HepG2 (cell line): ENCODE measurements at regions not wholly inside any gene's neighbourhood (a gene's known extent, or its start where the extent isn't known, plus 50 kb on each side); places are given as distances from the start of the nearest gene placed in this dataset.

Source experiments
- ATAC-seq: fragments of 200-7000 bp; cut with Tn5 transposase; 3 replicates; pipeline ENCODE4 v1.9.1; 2020; ENCODE audit warnings: mild to moderate bottlenecking, moderate library complexity
- BruUV-seq: library from RNA; stranded (reverse); fragments of 400-500 nt; replicated peaks from 2 replicates; lab custom pipeline; 2021; lab: Mats Ljungman, UMichigan
- CTCF ChIA-PET: fragments of 300-600 bp; formaldehyde crosslinking; extraction: SDS; loops from one replicate; lab custom pipeline; 2021; ENCODE audit warnings: low total read pairs, inconsistent platforms, low intra/inter-chr PET ratio; lab: Yijun Ruan, JAX
- POLR2A ChIA-PET: fragments of 350-600 bp; sonication (Branson Sonifier 250); formaldehyde crosslinking; loops from one replicate; lab custom pipeline; 2020; ENCODE audit warnings: antibody characterized with exemption, inconsistent platforms; lab: Yijun Ruan, JAX
- DNase-seq: peaks from one replicate; pipeline ENCODE4 v3.0.0-alpha.2; 2015; ENCODE audit warnings: low spot score
- FAIRE-seq: peaks from 3 replicates; lab custom pipeline; 2011; peaks lifted over from hg19 to GRCh38; lab: Jason Lieb, UNC
- H2AFZ ChIP-seq: one replicate; pipeline ENCODE4 v1.6.1; 2011; ENCODE audit warnings: low read length, inconsistent platforms
- H3K27ac ChIP-seq: fragments of 300-600 bp; 3 replicates; pipeline ENCODE4 v1.8.0; 2011; ENCODE audit warnings: mixed run types, mild to moderate bottlenecking, mixed read lengths, low read length, inconsistent platforms; ENCODE audit not compliant: insufficient read depth; ENCODE audit errors: extremely low read length
- H3K27me3 ChIP-seq, 2 experiments: fragments of 200-600 bp in 1 of 2; 2 replicates in 1 of 2; 3 replicates in 1 of 2; pipeline versions ENCODE4 v1.6.0 to v1.8.0; 2011; ENCODE audit warnings: low read length in 2 of 2, mild to moderate bottlenecking in 2 of 2, moderate library complexity in 2 of 2, inconsistent platforms in 1 of 2; ENCODE audit not compliant: insufficient read depth in 2 of 2, control insufficient read depth in 1 of 2
- H3K36me3 ChIP-seq, 2 experiments: fragments of 200-600 bp in 1 of 2; replicated peaks in 1 of 2; 2 replicates in 1 of 2; 3 replicates in 1 of 2; pipeline versions ENCODE4 v1.5.1 to v1.8.0; 2011; ENCODE audit warnings: low read length in 2 of 2, inconsistent platforms in 1 of 2; ENCODE audit not compliant: insufficient read depth in 2 of 2, control insufficient read depth in 1 of 2
- H3K4me1 ChIP-seq: 2 replicates; pipeline ENCODE4 v1.5.1; 2012; ENCODE audit warnings: low read length, inconsistent platforms; ENCODE audit not compliant: insufficient read depth
- H3K4me2 ChIP-seq: 2 replicates; pipeline ENCODE4 v1.6.0; 2011; ENCODE audit warnings: low read depth, low read length, inconsistent platforms
- H3K4me3 ChIP-seq, 3 experiments: fragments of 200-600 bp in 1 of 3; sonication (generic), shearing (Covaris generic) in 1 of 3; replicated peaks in 1 of 3; 2 replicates each; pipeline ENCODE4 v1.5.1; 2011 to 2016; ENCODE audit warnings: low read length in 3 of 3, inconsistent platforms in 2 of 3, low read depth in 2 of 3, mild to moderate bottlenecking in 2 of 3, control low read depth in 1 of 3, mixed read lengths in 1 of 3; ENCODE audit not compliant: insufficient read depth in 1 of 3
- H3K79me2 ChIP-seq: one replicate; pipeline ENCODE4 v1.6.1; 2011; ENCODE audit warnings: low read length, inconsistent platforms; ENCODE audit not compliant: insufficient read depth
- H3K9ac ChIP-seq: 2 replicates; pipeline ENCODE4 v1.6.0; 2011; ENCODE audit warnings: mild to moderate bottlenecking, low read depth, low read length, inconsistent platforms; ENCODE audit not compliant: insufficient read depth
- H3K9me3 ChIP-seq: 2 replicates; pipeline ENCODE4 v1.5.1; 2012; ENCODE audit warnings: mild to moderate bottlenecking, low read length
- H4K20me1 ChIP-seq: 2 replicates; pipeline ENCODE4 v1.6.0; 2011; ENCODE audit warnings: inconsistent platforms, mild to moderate bottlenecking, low read length, moderate library complexity; ENCODE audit not compliant: insufficient read depth
- ELK4 ChIP-seq: sonication (generic); formaldehyde crosslinking; IDR thresholded peaks from 2 replicates; pipeline ENCODE4 v1.9.0; 2021; ENCODE audit warnings: missing genetic modification reagents, borderline replicate concordance
- GZF1 ChIP-seq: sonication (generic); formaldehyde crosslinking; IDR thresholded peaks from 2 replicates; pipeline ENCODE4 v1.5.1; 2020; ENCODE audit warnings: mild to moderate bottlenecking, missing genetic modification reagents
- RXRB ChIP-seq: IDR thresholded peaks from 2 replicates; pipeline ENCODE4 v1.6.1; 2016; ENCODE audit warnings: borderline replicate concordance, missing genetic modification reagents, missing compliant biosample characterization
- TMF1 ChIP-seq: sonication (generic); formaldehyde crosslinking; IDR thresholded peaks from 2 replicates; pipeline ENCODE4 v1.8.1; 2022; ENCODE audit warnings: low read depth, missing genetic modification reagents
- ZMYM3 ChIP-seq: sonication (generic); formaldehyde crosslinking; IDR thresholded peaks from 2 replicates; pipeline ENCODE4 v1.5.1; 2020; ENCODE audit warnings: mild to moderate bottlenecking, missing genetic modification reagents
- WGBS: methylation state at CpG from one replicate; pipeline ENCODE4 v1.1.6; 2017; ENCODE audit warnings: low lambda C conversion rate; 5-methylcytosine and 5-hydroxymethylcytosine counted together
- in situ Hi-C: cut with HindIII; loops from 2 replicates; pipeline ENCODE4 v1.10.0; 2017; ENCODE audit warnings: low pct_unique_long_range_greater_than_20kb; ENCODE audit not compliant: extremely low pct_ligation_motif_present
- intact Hi-C: fragments of 100-400 bp; cut with micrococcal nuclease; formaldehyde crosslinking; loops from one replicate; pipeline ENCODE4 v1.10.0; 2022; ENCODE audit not compliant: unreplicated experiment

GRCh38 chr11:95577716-95578460 is 211.7 kb downstream of the FAM76B start (continued):
- TF ChIP-seq GZF1 (no peak), TMF1 (CRISPR knock-in tag) (no peak)
- TF ChIP-seq, all 625 proteins: peak for 0

- Histone ChIP-seq H3K36me3 (no peaks in the 10 kb centered on the region), H3K27ac (no peak overlapping the region), H3K27me3 (no peaks in the 10 kb centered on the region), H2AFZ (no peak overlapping the region), H3K9me3 (no peaks in the 10 kb centered on the region), H3K4me2 (no peak overlapping the region), H3K4me3 (no peak overlapping the region), H4K20me1 (no peaks in the 10 kb centered on the region), H3K79me2 (no peaks in the 10 kb centered on the region), H3K4me1 (no peaks in the 10 kb centered on the region), H3K9ac (no peak overlapping the region)
- ChIA-PET CTCF (no interaction called here), POLR2A (no interaction called here)
- ATAC-seq = no peak
- intact Hi-C loops = loop anchor here (10.0 kb wide), 1 partner anchor 101 kb away; no protein-coding TSS in a partner anchor
- FAIRE-seq = no peak
- in situ Hi-C loops = no loop called here
- no TSS peak for BruUV-seq
- DNase-seq = no peak
- 0% methylated on average over 5 of the region's 5 CpGs for WGBS
- TF ChIP-seq RXRB = no peak
- TF ChIP-seq ZMYM3 = no peak
- no peak for TF ChIP-seq ELK4 (CRISPR knock-in tag)
Measured at GRCh38 chr11:95576146-95576845, 213.3 kb downstream of the FAM76B start.
